Hematopoietic multipotent progenitor cell treated with erythropoietin and hydrocortisone succinate and interleukin-3 and kit ligand, for 6 days (in vitro differentiated cells): ENCODE measurements at regions not wholly inside any gene's neighbourhood (a gene's known extent, or its start where the extent isn't known, plus 50 kb on each side); places are given as distances from the start of the nearest gene placed in this dataset.

Experiments
- DNase-seq: peaks from one replicate; pipeline ENCODE4 v3.0.0-alpha.2; 2015

DNA sequence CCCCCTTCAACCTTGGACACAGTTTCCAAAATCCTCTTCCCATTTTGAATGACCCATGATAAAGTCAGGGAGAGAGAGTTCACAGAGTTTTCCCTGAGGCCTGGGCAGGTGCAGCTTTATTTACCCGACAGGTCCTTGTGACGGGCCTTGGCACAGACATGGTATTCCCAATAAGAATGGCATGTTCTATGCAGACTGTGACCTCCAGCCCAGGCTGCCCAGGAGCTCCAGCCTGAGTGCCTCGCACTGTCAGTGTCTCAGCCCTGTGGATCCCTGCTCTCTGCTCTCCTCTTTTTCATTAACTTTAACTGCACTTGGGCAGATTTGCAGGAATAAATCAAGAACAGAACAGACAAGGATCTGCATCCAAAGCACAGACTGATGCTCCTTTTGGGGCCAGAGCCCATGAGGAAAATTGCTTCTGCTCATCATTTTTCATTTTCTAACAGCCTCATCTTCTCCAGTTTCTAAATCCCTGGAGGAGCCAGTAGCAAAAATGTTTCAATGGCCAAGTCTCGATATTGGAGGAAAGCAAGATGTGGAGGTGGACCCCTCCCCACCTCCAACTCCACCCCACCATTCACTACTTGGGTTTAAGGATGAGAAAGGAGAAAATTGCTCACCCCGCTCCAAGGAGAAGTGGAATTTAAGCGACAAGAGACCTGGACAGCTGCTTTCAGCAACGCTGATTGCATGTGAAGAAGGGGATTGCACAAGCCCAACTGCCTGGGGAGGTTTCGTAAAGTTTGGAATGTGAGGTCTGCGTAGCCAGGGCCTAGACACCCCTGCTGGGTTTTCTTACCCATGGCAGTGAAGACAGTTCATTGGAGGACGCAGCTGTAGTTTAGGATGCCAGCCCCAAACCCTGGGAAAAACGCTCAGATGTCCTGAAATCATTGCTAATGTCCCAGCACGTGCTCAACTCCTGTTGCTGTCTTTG is 225.9 kb downstream of the WDR11 start:
- no peak for DNase-seq

DNA sequence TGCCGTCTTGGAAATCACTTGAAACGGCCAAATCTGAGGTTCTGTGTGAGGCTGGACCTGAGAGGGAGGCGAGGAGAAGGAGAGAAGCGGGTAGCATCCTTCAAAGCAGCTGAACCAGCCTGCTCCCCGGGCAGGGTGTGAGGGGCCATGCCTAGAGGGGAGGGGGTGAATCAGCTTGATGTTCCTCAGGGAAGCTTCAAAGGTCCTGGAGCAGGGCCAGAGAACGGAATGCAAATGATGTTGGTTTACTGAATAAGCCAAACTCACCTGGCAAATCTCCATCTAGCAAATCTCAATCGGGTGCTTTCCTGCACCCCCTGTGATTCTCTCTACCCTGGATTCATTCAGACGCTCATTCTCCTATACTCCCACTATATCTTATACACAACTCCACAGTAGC is 226.9 kb downstream of the WDR11 start:
- no peak for DNase-seq

DNA sequence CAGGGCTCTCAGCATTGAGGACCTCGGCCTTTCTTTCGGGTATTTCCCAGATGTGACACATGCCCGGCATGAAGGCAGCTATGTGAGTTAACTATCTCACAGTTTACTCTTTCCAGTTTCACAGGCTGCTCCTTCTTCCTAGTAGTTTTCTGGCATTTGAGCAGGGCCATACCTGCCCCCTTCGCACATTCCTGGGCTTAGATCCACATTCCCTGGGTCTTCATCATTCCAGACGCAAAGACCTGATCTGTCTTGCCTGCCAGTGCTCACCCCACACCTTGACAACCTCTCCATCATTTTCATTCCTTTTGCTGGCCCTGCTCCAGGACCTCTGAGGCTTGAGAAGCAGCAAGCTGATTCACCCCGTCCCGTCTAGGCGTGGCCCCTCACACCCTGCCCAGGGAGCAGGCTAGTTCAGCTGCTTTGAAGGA is 227.5 kb downstream of the WDR11 start:
- no peak for DNase-seq

DNA sequence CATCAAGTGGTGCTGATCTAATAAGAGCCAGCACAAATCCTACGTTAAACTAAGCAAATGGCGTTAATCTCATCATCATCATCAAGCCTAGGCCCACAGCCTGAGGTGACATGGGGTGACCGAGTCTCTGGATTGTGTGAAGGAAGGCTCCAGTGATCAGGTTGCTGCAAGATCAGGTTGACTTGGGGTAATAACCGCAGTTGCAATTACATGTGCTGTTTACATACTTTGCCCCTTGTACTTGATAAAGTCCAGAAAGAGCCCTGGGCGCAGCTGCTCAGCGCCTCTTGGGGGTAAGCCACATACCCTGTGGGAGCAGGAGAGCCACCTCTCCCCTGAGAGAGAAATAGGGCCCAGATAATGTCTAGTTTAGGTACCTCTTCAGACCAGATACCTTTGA is 228.1 kb downstream of the WDR11 start:
- DNase-seq, result no peak

DNA sequence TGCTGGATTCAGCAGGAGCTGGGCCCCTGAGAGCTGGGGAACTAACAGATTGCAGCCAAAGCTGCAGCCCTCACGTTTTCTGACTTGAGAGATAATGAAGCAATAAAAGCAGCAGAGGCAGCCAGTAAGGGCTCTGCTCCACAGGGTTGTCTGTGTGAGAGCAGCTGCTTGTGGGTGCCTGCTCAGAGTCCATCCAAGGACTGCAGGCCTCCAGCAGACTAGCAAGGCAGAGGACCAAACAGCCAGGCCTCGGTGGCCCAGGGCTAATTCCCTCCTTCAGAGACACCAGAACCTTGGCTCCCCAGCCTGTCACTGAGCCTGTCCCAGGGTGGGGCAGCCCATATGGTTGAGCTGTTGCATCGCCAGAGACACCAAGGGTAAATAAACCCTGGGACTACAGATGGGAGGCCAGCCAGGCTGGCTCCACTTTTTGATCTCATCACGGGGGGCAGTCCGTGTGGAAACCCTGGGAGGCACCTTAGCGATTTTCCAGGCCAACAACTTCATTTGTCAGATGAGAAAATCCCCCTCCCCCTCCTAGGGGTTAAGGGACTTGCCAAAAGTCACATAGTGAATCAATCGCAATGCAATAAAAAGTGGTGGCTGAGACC is 229.2 kb downstream of the WDR11 start:
- DNase-seq, result no peak

DNA sequence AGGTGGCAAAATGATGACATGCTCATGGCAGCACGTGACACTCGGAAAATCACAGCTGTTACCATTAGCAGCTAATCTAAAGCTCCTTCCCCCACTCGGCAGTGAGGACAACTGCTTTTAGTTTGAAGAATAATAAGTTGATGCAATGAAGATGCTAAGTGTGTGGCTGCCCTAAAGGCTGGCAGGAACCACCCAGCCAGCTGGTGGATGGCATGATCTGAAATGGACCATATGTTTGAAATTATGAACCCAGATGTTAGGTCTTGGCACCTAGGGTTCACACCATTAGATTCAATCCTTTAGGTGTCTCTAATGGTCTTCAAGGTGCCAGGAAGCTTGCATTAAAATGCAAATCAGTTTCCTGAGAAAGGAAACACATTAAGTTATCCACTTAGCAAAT is 230.1 kb downstream of the WDR11 start:
- DNase-seq, result no peak

DNA sequence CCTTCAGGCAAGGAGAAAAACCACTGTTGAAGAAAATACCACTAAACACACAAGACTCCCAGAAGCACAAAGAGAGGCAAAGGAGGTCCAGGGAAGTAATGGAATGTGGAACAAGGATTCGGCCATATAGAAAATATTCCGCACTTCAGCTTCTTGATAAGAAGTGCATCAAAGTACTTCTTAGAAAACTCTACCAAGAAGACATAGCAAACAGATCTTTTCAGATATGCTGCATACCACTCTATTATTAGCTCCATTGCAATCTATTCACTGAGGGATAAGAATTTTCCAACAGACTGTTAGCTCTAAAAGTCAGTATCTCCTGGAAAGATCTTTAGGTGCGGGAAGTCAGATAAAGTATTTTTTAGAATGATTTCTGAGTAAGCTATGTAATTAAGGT is 231.8 kb downstream of the WDR11 start:
- DNase-seq, result no peak

DNA sequence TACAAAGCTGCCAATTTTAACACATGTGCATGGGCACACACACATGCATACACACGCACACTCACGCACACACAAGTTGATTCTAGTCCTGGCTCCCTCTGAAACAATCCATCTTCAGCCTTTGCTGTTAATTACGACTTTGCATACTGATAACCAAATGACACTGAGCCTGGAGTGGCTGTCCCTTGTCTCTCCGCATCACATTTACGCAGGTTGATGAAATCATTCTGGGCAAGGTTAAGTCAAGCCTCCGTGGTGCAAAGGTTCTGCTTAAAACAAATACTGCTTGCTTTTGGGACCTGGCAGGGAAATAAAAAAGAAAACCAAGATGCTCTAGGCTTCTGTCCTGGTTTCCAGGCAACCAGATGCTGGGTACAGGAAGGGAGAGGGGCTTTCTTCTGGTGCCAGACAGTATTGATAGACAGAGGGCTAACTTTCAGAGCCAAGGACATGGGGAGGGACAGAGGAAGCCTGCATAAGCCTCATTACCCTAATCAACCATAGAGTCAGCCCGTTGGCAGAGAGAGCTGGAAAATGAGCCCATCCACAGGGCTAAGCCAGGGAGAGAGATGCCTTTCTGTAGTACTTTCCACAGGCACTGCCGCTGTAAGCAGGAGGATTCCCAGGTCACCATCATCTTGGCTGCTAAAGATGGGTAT is 233.0 kb downstream of the WDR11 start:
- no peak for DNase-seq

DNA sequence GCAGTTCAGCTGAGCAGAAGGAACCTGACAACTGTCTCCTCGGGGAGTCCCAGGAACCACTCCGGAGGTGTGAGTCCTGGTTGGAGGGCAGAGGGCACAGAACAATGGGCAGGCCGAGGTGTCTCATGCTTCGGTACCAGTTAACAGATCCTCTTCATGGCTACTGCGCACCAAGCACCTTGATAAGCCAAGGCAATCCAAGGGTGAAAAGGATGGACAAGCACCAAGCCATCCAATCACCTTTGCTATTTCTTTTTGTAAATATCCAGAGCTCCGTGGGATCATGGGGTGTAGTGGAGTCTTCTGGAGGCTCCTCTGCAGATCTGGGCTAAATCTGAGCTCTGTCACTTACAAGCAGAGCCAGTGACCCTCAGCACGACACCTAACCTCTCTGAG is 233.5 kb downstream of the WDR11 start:
- no peak for DNase-seq

DNA sequence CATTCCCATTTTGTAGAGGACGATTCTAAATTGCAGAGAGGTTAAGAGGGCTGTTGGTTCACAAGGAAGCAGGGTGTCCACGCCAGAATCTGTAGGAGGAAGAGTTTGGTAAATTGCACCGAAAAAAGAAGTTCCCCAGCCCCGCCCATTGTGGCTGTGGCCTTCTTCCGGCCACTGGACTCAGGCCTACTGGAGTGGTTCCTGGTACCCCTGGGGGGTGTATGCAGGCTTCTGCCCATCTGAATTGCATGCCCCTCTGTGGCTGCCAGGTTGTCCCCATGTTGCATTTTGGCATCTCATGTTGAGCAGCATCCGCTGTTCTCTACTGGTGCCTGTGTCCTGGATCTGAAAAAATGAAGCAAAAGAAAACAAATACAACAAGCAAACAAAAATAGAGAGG is 234.2 kb downstream of the WDR11 start:
- DNase-seq, result no peak

DNA sequence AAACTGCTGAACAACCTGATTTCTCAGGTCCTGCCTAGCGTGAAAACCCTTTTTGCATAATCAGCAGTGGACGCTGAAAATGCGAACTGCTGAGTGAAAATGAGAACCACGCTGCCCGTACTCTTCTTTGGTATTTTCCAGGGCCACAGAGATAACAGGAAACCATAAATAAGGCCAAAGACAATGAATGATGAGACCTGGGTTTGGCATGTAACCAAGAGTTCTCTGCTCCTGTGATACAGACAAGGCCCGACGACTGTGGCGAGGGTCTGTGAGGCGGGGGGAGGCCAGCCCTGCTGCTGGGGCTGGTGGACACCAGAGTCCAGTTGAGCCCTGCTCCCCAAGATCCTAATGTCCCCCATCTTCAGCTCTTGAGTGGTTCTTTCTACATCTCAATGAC is 236.0 kb downstream of the WDR11 start:
- DNase-seq, result no peak

DNA sequence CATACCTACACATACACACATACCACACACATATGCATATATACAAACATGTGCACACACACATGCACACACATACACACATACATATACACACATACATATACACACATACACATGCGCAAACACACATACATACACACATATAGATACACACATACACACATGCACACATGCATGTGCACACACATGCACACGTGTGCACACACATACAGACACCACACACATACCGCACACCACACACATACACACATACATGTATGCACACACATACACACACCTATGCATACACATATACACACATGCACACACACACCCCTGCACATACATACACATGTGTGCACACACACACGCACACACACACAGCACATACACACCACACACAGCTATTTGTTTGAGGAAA is 236.5 kb downstream of the WDR11 start:
- no peak for DNase-seq

DNA sequence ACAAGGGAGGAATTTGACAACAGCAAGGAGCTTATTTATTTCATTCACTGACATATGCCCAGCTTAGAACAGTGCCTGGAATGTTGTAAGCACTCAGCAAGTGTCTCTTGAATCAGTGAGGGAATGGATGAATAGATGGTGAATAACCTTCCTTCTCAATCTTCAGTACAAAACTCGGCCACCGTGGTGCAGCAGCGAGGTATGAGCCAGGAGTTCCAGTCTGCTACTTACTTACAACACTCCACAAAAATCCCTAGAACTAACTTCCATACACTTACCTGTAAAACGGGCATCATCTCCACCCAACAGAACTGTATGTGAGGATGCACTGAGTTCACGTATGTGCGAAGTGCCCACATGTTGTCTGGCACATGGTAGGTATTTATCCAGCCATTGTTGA is 237.4 kb downstream of the WDR11 start:
- DNase-seq, result no peak

DNA sequence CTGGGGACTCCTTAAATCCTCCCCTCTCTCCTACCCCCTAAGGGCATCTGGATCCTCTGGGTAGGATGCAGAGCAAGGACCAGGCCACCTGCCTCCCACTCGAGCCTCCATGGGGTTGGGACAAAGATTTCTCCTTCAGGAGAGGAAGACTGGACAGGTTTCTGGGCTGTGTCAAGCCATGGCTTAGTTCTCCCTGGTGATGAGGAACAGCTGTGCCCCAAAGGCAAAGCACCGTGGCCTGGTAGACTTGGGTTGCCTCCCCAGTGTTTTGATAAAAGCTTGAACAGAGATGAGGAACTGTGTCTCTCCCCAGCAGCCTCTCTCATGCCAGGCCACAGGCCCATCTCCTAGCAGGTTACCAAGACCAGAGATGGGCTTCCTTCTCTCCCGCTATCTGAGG is 238.3 kb downstream of the WDR11 start:
- DNase-seq, result no peak

DNA sequence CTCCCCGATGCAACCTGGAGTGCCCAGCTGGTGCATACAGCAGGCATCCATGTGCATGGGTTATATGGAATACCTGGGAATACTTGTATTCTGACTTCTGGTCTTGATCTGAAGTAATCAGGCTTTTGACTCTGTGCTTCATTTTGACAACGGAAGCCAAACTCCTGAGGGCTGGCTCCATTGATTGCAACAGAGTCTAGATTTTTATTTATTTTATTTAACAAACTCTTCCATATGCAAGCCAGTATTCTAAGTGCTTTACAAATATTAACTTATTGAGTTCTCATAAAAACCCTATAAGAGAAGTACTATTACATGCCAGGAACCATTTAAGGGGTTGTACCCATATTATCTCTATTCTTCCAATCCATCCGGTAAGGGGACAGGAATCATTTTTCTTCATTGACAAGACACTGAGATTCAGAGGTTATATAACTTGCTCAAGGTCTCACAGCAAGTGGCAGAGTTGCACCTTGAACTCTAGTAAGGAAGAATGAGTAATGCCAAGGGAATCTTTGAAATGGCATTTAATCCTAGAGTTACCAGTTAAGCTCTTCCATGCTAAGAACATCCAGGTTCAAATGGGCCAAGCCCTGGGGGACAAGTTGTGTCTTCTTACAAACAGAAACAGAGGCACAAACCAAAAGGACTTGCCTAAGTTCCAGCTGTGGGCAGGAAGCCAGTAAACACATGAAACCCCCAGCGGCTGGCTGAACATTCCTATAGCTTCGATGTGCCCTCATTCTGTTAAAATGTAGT is 241.0 kb downstream of the WDR11 start:
- DNase-seq, result no peak

DNA sequence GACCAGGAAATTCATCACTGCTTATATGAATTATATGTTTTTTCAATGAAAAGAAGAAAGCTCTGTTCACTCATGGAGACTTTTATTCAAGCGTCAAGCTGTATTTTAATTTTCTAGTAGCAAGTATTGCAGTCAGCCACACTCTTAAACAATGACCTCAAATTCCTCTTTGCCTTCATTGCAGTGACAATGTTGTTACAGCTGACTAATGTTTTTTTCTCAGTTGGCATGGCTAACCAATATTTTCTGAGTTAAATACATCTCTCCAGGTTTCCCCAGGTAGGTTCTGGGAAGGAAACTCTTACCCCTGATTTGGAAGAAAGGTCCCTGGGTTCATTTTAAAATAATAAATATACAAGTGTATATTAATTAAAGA is 241.5 kb downstream of the WDR11 start:
- DNase-seq, result no peak

DNA sequence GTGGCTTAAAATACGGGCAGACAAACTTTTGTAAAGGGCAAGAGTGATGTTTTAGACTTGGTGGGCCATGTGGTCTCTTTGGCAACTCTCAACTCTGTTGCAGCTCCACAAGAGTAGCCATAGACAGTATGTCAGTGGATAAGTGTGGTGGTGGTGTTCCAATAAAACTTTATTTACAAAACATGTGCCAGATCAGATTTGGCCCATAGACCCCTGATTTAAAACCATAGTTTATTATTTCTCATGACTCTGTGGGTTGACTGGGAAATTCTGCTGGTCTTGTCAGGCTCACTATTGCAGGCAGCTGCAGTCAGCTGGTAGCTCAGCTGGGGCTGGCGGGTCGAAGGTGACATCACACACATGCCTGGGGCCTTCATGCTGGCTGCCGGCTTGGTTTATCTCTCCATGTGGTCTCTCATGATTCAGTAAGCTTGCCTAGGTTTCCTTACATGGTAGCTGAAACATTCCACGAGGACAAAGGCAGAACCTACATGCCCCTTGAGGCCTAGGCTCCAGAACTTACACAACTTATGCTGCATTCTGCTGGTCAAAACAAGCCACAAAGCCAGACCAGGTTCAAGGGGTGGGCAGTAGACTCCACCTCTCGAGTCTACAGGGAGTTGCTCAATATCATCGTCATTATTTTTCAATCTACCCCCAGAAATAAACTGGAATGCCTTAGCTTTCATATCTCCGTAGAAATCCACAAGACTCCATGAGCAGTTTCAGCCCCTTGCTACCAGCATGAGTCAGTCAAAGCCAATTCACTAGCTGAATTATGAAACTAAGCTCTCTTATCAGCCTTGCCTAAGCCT is 245.7 kb downstream of the WDR11 start:
- no peak for DNase-seq

DNA sequence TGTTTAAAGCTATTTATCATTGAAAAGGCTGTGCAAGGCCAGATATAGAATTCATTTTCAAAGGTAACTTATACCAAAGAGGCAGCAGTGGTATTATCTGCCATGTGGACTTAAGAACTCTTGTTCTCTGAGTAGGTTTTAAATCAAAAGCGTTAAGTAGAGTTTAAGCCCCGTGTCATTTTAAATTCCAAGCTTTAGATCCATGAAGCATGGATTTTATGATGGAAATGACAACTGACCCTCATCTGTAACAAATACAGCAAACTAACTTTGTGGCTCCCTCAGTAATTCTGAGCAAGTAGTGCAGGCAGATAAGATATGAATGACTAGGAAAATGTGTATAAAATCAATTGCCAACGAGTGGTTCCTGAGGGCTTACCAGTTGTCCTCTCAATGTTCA is 247.0 kb downstream of the WDR11 start:
- no peak for DNase-seq

DNA sequence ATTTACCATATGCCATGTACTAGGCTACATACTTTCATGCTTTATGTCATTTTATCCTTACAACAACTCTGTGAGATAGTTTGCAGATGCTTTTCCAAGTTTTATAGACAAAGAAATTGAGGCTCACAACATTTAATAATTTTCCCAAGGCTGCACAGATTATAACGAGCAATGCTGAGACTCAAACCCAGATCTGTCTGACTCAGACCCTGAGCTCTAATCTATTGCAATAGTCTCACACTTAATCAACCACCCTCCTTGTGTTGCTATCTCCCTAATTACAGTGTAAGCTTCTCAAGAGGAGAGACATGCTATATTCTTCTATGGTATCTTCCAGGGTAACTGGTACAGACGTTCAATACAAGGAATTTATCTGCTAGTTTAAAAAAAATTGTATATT is 247.6 kb downstream of the WDR11 start:
- no peak for DNase-seq

DNA sequence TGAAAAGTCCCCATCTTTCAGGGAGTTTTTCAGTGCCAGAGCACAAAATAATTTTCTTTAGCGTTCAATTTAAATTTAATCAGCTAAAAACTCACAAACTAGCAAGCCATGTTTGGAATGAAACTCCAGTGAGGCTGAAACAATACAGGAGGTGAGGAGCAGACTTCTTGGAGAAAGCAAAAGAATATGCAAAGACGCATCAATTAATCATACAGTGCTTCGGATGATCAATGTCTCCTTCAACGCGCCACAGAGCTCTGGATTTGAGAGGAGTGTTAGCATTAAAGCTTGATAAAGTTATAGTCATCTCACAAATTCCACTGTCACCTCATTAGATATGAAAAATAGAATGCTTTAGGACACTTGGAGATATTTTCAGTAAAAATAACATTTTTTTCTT is 248.0 kb downstream of the WDR11 start:
- DNase-seq, result no peak

DNA sequence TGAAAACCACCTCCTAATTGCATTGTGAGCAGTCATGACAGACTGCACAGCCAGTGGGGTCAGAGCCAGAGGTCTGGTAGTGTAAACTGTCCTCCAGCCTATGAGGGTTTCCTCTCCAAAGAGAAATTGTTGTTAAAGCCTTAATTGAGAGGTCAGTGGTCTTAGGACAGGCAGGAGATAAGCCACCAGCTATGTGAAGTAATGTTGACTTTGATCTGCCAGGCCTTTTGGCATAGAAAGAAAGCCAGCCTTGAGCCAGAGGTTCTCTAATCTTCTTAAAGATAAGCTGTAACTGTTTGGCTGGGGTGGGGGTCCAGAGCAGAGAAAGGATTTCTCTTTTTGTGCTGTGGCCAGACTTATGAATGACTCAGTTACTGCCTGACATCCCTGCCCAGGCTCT is 248.4 kb downstream of the WDR11 start:
- no peak for DNase-seq

DNA sequence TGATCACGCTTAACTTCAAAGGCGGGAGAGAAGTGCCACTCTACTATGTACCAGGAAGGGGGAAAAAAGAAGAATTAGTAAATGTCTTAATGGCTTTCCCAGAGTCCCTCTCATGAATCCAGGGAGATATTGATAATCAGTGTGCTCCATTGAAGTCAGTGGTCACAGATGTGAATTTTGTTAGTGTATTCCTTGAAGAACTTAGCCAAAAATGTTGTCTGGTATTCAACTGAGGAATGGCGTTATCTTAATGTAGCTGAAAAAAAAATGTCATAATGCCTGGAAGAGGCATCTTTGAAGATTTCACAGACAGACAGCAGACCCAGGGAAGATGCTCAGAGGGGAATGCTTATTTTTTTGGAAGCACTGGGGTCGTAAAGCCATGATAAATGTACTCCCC is 250.4 kb downstream of the WDR11 start:
- DNase-seq, result no peak

DNA sequence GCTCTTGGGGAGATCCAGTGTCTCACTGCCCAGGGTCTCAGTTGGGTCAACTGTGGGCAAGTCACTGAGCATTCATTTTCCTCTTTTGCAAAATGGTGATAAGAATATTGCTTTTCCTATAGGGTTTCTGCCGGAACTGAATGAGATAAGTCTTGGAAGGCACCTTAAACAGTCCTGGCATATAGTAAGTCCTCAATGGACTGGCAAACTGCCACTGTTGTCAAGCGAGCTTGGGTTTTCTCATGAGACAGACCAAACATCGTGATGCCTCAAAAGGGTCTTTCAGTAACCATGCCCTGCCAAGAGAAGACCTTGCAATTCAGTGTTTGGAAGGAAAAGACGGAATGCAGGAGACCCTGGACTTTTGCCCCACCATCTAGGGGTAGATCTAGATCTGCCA is 251.5 kb downstream of the WDR11 start:
- no peak for DNase-seq
